ENCODE measurements at regions not wholly inside any gene's neighbourhood (a gene's known extent, or its start where the extent isn't known, plus 50 kb on each side); places are given as distances from the start of the nearest gene placed in this dataset.
A peak's percentile ranks its signal among the peaks of the same experiment; 100 is the strongest.

DNA sequence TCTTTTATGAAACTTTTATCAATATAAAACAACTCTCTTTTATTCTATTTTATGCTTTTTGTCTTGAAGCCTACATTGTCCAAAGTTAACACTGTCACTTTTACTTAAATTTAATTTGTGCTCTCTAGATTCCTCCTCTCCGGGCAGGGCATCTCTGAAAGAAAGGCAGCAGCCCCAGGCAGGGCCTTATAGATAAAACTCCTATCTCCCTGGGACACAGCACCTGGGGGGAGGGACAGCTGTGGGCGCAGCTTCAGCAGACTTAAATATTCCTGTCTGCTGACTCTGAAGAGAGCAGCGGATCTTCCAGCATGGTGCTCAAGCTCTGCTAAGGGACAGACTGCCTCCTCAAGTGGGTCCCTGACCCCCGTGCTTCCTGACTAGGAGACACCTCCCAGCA lies 447.7 kb upstream of the FANCL start:
- no peak overlapping the region for H2AFZ ChIP-seq (ENCODE audit: low read length)
- H3K4me1 ChIP-seq (ENCODE audit: low read length): peaks cover 11% of the 10 kb centered on the region
- no peaks in the 10 kb centered on the region for H3K79me2 ChIP-seq (ENCODE audit: low read length)
- DNase-seq: no peak
- H3F3A ChIP-seq (ENCODE audit: insufficient read depth, low read length): no peaks in the 10 kb centered on the region
- no peaks in the 10 kb centered on the region for H3K36me3 ChIP-seq (replicated peaks; ENCODE audit: insufficient read depth, low read length)
- no peak overlapping the region for H3K4me3 ChIP-seq (ENCODE audit: low read length)
- no peak overlapping the region for H3K4me2 ChIP-seq (ENCODE audit: low read depth, low read length)
- H3K27me3 ChIP-seq (replicated peaks; ENCODE audit: insufficient read depth, low read length): no peaks in the 10 kb centered on the region
- H3K9me3 ChIP-seq (replicated peaks; ENCODE audit: insufficient read depth, low read length): no peaks in the 10 kb centered on the region
- TF ChIP-seq CTCF (IDR thresholded peaks at IDR 0.05; ENCODE audit: low read length) (no peak), EZH2 (optimal IDR thresholded peaks at IDR 0.05; ENCODE audit: low read depth, low read length) (no peak)
- H3K9ac ChIP-seq (ENCODE audit: low read length): no peak overlapping the region
- H3K27ac ChIP-seq (ENCODE audit: low read length): no peak overlapping the region
- H4K20me1 ChIP-seq (ENCODE audit: insufficient read depth, low read length): no peaks in the 10 kb centered on the region
- H3K9me2 ChIP-seq (replicated peaks; ENCODE audit: insufficient read depth, low read length): no peaks in the 10 kb centered on the region

DNA sequence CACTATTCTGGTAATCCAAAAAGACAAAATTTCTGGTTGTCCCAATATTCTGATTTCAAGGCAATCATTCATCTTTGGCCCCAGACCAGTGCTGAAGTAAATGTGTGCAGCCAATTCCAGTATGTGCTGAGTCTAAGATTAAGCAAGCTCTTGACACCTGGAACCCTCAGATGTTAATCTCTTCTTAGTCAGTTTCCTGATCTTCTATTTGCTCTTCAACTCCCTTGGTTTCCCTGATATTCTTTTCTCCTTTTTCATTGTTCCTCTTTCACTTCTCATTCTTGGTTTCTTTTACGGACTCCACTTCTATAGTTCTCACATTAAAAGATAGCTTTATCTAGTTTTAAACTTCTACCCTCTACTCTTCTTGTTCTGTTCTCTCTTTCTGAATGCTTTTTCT lies 445.7 kb upstream of the FANCL start:
- no peak overlapping the region for H3K4me3 ChIP-seq (ENCODE audit: low read length)
- H3K9me3 ChIP-seq (replicated peaks; ENCODE audit: insufficient read depth, low read length): no peaks in the 10 kb centered on the region
- H3K9me2 ChIP-seq (replicated peaks; ENCODE audit: insufficient read depth, low read length): no peaks in the 10 kb centered on the region
- H3K4me1 ChIP-seq (ENCODE audit: low read length): peaks cover 11% of the 10 kb centered on the region
- H3K27ac ChIP-seq (ENCODE audit: low read length): no peak overlapping the region; the same call in 1 of the 2 replicates
- no peaks in the 10 kb centered on the region for H3K27me3 ChIP-seq (replicated peaks; ENCODE audit: insufficient read depth, low read length)
- H3K36me3 ChIP-seq (replicated peaks; ENCODE audit: insufficient read depth, low read length): no peaks in the 10 kb centered on the region
- H3K4me2 ChIP-seq (ENCODE audit: low read depth, low read length): peak overlapping the region; percentile 18; the same call in 1 of the 2 replicates
- H3K79me2 ChIP-seq (ENCODE audit: low read length): no peaks in the 10 kb centered on the region
- DNase-seq: no peak
- TF ChIP-seq EZH2 (optimal IDR thresholded peaks at IDR 0.05; ENCODE audit: low read depth, low read length) (no peak), CTCF (IDR thresholded peaks at IDR 0.05; ENCODE audit: low read length) (no peak), EZH2phosphoT487 (IDR thresholded peaks at IDR 0.05; ENCODE audit: low read length) (no peak)
- no peak overlapping the region for H3K9ac ChIP-seq (ENCODE audit: low read length)
- no peak overlapping the region for H2AFZ ChIP-seq (ENCODE audit: low read length)
- H4K20me1 ChIP-seq (ENCODE audit: insufficient read depth, low read length): no peaks in the 10 kb centered on the region
- H3F3A ChIP-seq (ENCODE audit: insufficient read depth, low read length): no peaks in the 10 kb centered on the region

DNA sequence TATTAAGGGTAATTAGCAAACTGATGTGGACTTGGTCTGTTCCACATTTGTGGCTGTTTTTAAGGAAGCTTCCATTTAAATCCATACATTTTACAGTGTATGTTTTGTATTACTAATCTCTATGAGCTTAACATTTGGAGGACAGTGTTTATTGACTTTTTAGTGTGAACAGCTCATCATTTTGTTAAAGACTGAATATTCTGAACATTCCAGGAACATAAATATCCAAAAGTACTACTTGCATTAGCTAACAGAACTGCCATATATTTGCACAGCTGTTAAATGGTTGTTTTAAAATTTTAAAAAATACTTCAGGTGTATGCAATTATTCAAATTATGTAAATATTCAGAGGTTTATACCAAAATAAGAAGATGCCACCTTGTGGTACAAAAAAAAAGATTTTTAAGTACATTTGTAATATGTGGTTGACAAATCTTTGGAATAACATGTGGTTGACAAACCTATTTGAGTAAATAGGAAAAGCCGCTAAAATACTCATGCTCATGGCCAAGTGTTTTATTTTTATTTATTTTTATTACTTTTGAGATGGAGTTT lies 439.7 kb upstream of the FANCL start:
- TF ChIP-seq EZH2 (optimal IDR thresholded peaks at IDR 0.05; ENCODE audit: low read depth, low read length) (no peak), EZH2phosphoT487 (IDR thresholded peaks at IDR 0.05; ENCODE audit: low read length) (no peak), CTCF (IDR thresholded peaks at IDR 0.05; ENCODE audit: low read length) (0 out of 2 replicates have a peak, but pooled peaks have one; percentile 8)
- no peak overlapping the region for H2AFZ ChIP-seq (ENCODE audit: low read length)
- H3K79me2 ChIP-seq (ENCODE audit: low read length): no peaks in the 10 kb centered on the region
- H3K4me1 ChIP-seq (ENCODE audit: low read length): no peaks in the 10 kb centered on the region
- H4K20me1 ChIP-seq (ENCODE audit: insufficient read depth, low read length): no peaks in the 10 kb centered on the region
- H3K9me3 ChIP-seq (replicated peaks; ENCODE audit: insufficient read depth, low read length): no peaks in the 10 kb centered on the region
- H3K27ac ChIP-seq (ENCODE audit: low read length): no peak overlapping the region
- no peak overlapping the region for H3K9ac ChIP-seq (ENCODE audit: low read length)
- H3K36me3 ChIP-seq (replicated peaks; ENCODE audit: insufficient read depth, low read length): no peaks in the 10 kb centered on the region
- no peaks in the 10 kb centered on the region for H3K27me3 ChIP-seq (replicated peaks; ENCODE audit: insufficient read depth, low read length)
- no peak overlapping the region for H3K4me2 ChIP-seq (ENCODE audit: low read depth, low read length)
- no peak overlapping the region for H3K4me3 ChIP-seq (ENCODE audit: low read length)
- no peaks in the 10 kb centered on the region for H3F3A ChIP-seq (ENCODE audit: insufficient read depth, low read length)
- H3K9me2 ChIP-seq (replicated peaks; ENCODE audit: insufficient read depth, low read length): no peaks in the 10 kb centered on the region
- DNase-seq: peak; percentile 11

All from MM.1S (cell line).